IMR-90 (cell line): ENCODE measurements at regions not wholly inside any gene's neighbourhood (a gene's known extent, or its start where the extent isn't known, plus 50 kb on each side); places are given as distances from the start of the nearest gene placed in this dataset.

ENCODE experiments used
- ATAC-seq: fragments of 200-7000 bp; cut with Tn5 transposase; 2 replicates; pipeline ENCODE4 v1.9.1; 2020; ENCODE audit warnings: low read depth, mild to moderate bottlenecking, moderate library complexity
- BruUV-seq: library from RNA; stranded (reverse); fragments of 400-500 nt; replicated peaks from 2 replicates; lab custom pipeline; 2021; lab: Mats Ljungman, UMichigan
- CTCF ChIA-PET: fragments of 300-600 bp; formaldehyde crosslinking; extraction: SDS; loops from one replicate; lab custom pipeline; 2021; ENCODE audit warnings: antibody characterized with exemption; lab: Yijun Ruan, JAX
- POLR2A ChIA-PET: fragments of 300-600 bp; sonication (Branson Sonifier 250); formaldehyde crosslinking; loops from one replicate; lab custom pipeline; 2022; ENCODE audit warnings: antibody characterized with exemption; ENCODE audit not compliant: unreplicated experiment; lab: Charles Lee
- DNase-seq: peaks from one replicate; pipeline ENCODE4 v3.0.0; 2013
- H2AFZ ChIP-seq: replicated peaks from 2 replicates; pipeline ENCODE3; 2013; ENCODE audit warnings: low read length, mild to moderate bottlenecking; ENCODE audit not compliant: poor library complexity
- H2AK5ac ChIP-seq: 2 replicates; pipeline ENCODE4 v1.6.1; 2013; ENCODE audit warnings: low read depth, low read length, inconsistent platforms
- H2AK9ac ChIP-seq: replicated peaks from 2 replicates; pipeline ENCODE3; 2013; ENCODE audit warnings: mild to moderate bottlenecking, low read depth, low read length, moderate library complexity; ENCODE audit not compliant: poor library complexity
- H2BK120ac ChIP-seq: 2 replicates; pipeline ENCODE4 v1.6.1; 2013; ENCODE audit warnings: low read depth, low read length, inconsistent platforms
- H2BK15ac ChIP-seq: 3 replicates; pipeline ENCODE4 v1.6.1; 2013; ENCODE audit warnings: low read depth, low read length, inconsistent platforms
- H2BK20ac ChIP-seq: 2 replicates; pipeline ENCODE4 v1.6.1; 2013; ENCODE audit warnings: low read depth, mild to moderate bottlenecking, inconsistent platforms, low read length, moderate library complexity
- H2BK5ac ChIP-seq: 2 replicates; pipeline ENCODE4 v1.6.1; 2013; ENCODE audit warnings: mild to moderate bottlenecking, low read depth, low read length, inconsistent platforms; ENCODE audit not compliant: poor library complexity, severe bottlenecking
- H3K14ac ChIP-seq: replicated peaks from 2 replicates; pipeline ENCODE4 v1.6.1; 2013; ENCODE audit warnings: low read depth, low read length, inconsistent platforms
- H3K18ac ChIP-seq: 2 replicates; pipeline ENCODE4 v1.6.1; 2013; ENCODE audit warnings: low read depth, low read length, control low read depth
- H3K23ac ChIP-seq: 2 replicates; pipeline ENCODE4 v1.6.1; 2013; ENCODE audit warnings: low read depth, low read length, inconsistent platforms
- H3K27ac ChIP-seq: 2 replicates; pipeline ENCODE4 v1.5.1; 2013; ENCODE audit warnings: mild to moderate bottlenecking, control low read depth, low read length; ENCODE audit not compliant: insufficient read depth
- H3K27me3 ChIP-seq: 2 replicates; pipeline ENCODE4 v1.6.1; 2013; ENCODE audit warnings: low read length; ENCODE audit not compliant: control insufficient read depth, insufficient read depth
- H3K36me3 ChIP-seq: 2 replicates; pipeline ENCODE4 v1.6.1; 2013; ENCODE audit warnings: low read length, mixed read lengths; ENCODE audit not compliant: control insufficient read depth, insufficient read depth
- H3K4ac ChIP-seq: 2 replicates; pipeline ENCODE4 v1.6.1; 2013; ENCODE audit warnings: low read depth, low read length, inconsistent platforms
- H3K4me1 ChIP-seq: 2 replicates; pipeline ENCODE4 v1.6.1; 2013; ENCODE audit warnings: low read length, mixed read lengths; ENCODE audit not compliant: control insufficient read depth, insufficient read depth
- H3K4me2 ChIP-seq: 2 replicates; pipeline ENCODE4 v1.6.1; 2013; ENCODE audit warnings: low read depth, mild to moderate bottlenecking, control low read depth, low read length, moderate library complexity
- H3K4me3 ChIP-seq: 2 replicates; pipeline ENCODE4 v1.5.1; 2013; ENCODE audit warnings: low read depth, mild to moderate bottlenecking, control low read depth, low read length, moderate library complexity; ENCODE audit not compliant: insufficient read depth
- H3K56ac ChIP-seq: 2 replicates; pipeline ENCODE4 v1.6.1; 2013; ENCODE audit warnings: low read length, inconsistent platforms; ENCODE audit not compliant: insufficient read depth; ENCODE audit errors: extremely low read depth
- H3K79me1 ChIP-seq, 2 experiments: 2 replicates each; pipeline ENCODE4 v1.6.1; 2013; ENCODE audit warnings: low read length in 2 of 2, inconsistent platforms in 1 of 2, low read depth in 1 of 2
- H3K9ac ChIP-seq: 2 replicates; pipeline ENCODE4 v1.6.1; 2013; ENCODE audit warnings: low read depth, low read length, control low read depth
- H3K9me1 ChIP-seq: 2 replicates; pipeline ENCODE4 v1.6.1; 2013; ENCODE audit warnings: low read length, inconsistent platforms; ENCODE audit not compliant: insufficient read depth
- H3K9me3 ChIP-seq: 2 replicates; pipeline ENCODE4 v1.6.1; 2013; ENCODE audit warnings: low read length; ENCODE audit not compliant: control insufficient read depth, insufficient read depth
- H4K20me1 ChIP-seq: 2 replicates; pipeline ENCODE4 v1.6.1; 2013; ENCODE audit warnings: low read length, inconsistent platforms; ENCODE audit not compliant: insufficient read depth
- H4K5ac ChIP-seq: 2 replicates; pipeline ENCODE4 v1.6.1; 2013; ENCODE audit warnings: mild to moderate bottlenecking, low read depth, low read length, control low read depth
- H4K8ac ChIP-seq, 2 experiments: 2 replicates each; pipeline ENCODE4 v1.6.1; 2013; ENCODE audit warnings: low read depth in 2 of 2, low read length in 2 of 2, control low read depth in 1 of 2, inconsistent platforms in 1 of 2
- H4K91ac ChIP-seq: 2 replicates; pipeline ENCODE4 v1.6.1; 2013; ENCODE audit warnings: low read depth, low read length, inconsistent platforms; ENCODE audit not compliant: insufficient read depth
- CEBPB ChIP-seq: IDR thresholded peaks from 2 replicates; pipeline ENCODE4 v1.6.1; 2012; ENCODE audit warnings: low read depth, low read length, improper control_type of control experiment
- CHD1 ChIP-seq: IDR thresholded peaks from 2 replicates; pipeline ENCODE4 v1.6.1; 2012; ENCODE audit warnings: low read depth, low read length, improper control_type of control experiment
- MXI1 ChIP-seq: IDR thresholded peaks from 2 replicates; pipeline ENCODE4 v1.6.1; 2012; ENCODE audit warnings: low read depth, mild to moderate bottlenecking, low read length, moderate library complexity, borderline replicate concordance
- POLR2A ChIP-seq: IDR thresholded peaks from 2 replicates; pipeline ENCODE4 v1.6.1; 2012; ENCODE audit warnings: mild to moderate bottlenecking, low read depth, low read length
- SMC3 ChIP-seq: fragments of 150-350 bp; IDR thresholded peaks from 2 replicates; pipeline ENCODE4 v1.6.1; 2016; ENCODE audit warnings: low read depth, mild to moderate bottlenecking, antibody characterized with exemption, low read length, moderate library complexity
- WGBS, 2 experiments: methylation state at CpG; one replicate each; pipeline versions ENCODE4 v1.1.5 to v1.1.7; 2013; ENCODE audit warnings: missing lambda C conversion rate in 2 of 2; ENCODE audit not compliant: insufficient read length in 1 of 2; ENCODE audit errors: extremely low coverage in 2 of 2; 5-methylcytosine and 5-hydroxymethylcytosine counted together
- dilution Hi-C: fragments of 300-500 bp; cut with HindIII; formaldehyde crosslinking; loops from one replicate; pipeline ENCODE4 v1.14.3; 2018; ENCODE audit warnings: low sequenced_read_pairs; ENCODE audit not compliant: unreplicated experiment
- in situ Hi-C: fragments of 300-500 bp; cut with MboI; formaldehyde crosslinking; loops from 3 replicates; pipeline ENCODE4 v1.14.3; 2019; ENCODE audit warnings: low sequenced_read_pairs, inconsistent platforms, mixed read lengths
- intact Hi-C: fragments of 100-400 bp; cut with micrococcal nuclease; formaldehyde crosslinking; loops from 2 replicates; pipeline ENCODE4 v1.10.0; 2022
- TF ChIP-seq, protein P1 (sequence below): fragments of 150-350 bp; IDR thresholded peaks from 2 replicates; pipeline ENCODE4 v1.6.1; 2017; ENCODE audit warnings: mild to moderate bottlenecking, antibody characterized with exemption, low read length, low read depth
- TF ChIP-seq, protein P2 (sequence below): fragments of 150-350 bp; IDR thresholded peaks from 2 replicates; pipeline ENCODE4 v1.6.1; 2016; ENCODE audit warnings: low read depth, mild to moderate bottlenecking, low read length, moderate library complexity, borderline replicate concordance

DNA sequence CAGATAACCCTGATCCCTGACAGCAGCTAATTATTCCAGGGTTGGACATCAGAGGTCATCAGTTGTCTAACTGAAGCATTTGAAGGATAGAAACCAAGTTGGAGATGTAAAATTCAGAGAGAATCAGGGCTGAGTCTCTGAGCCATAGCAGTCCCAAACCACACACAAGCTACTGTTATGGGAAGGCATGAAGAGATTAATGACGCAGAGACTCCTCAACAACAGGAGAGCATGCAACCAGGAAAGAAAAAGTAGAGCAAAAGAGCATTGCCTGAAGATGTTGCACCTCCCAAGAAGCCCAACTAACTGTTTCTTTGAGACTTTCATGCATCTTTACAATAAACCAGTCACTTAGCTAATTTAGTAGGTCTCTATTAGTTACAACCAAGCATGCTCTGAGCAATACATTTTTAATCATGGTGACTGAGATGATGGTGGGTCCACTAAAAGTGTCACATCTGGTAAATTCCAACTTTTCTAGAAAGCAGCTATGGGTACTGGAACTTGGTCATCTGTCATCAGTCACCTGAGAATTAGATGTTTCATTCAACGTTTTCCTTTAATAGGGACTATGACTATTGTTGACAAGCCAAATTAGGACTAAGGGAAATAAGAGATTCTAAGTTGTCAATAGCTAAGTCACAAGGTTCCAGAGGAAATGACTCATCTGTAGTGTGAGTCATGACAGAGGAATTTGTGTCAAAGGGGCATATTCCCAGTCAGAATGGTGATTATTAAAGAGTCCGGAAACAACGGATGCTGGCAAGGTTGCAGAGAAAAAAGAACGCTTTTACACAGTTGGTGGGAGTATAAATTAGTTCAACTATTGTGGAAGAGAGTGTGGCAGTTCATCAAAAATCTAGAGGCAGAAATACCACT is 239.8 kb downstream of the CHD9NB start:
- intact Hi-C loops, result no loop called here
- CTCF ChIA-PET, result interaction anchor here (0.6 kb wide), 2 partner anchors 15 to 71 kb away, joined by 3 read pairs; no protein-coding TSS in a partner anchor
- ATAC-seq, result no peak

More for the DNA sequence above, 239.8 kb downstream of the CHD9NB start:
- Histone ChIP-seq H3K9me1 (no peaks in the 10 kb centered on the region), H3K9ac (no peak overlapping the region), H3K4me2 (no peak overlapping the region), H4K20me1 (no peaks in the 10 kb centered on the region), H2AK5ac (no peak overlapping the region), H3K4me3 (no peak overlapping the region), H2BK5ac (no peak overlapping the region), H2AFZ (no peak overlapping the region), H4K8ac (no peak overlapping the region), H3K23ac (no peak overlapping the region), H3K27ac (no peak overlapping the region), H2AK9ac (no peak overlapping the region), H2BK20ac (0 out of 2 replicates have a peak overlapping the region, but pooled peaks have one; percentile 22), H3K14ac (no peak overlapping the region), H3K36me3 (no peaks in the 10 kb centered on the region), H3K79me1 (no peaks in the 10 kb centered on the region), H3K4ac (no peak overlapping the region), H4K5ac (no peak overlapping the region), H3K18ac (no peak overlapping the region), H4K91ac (no peak overlapping the region), H3K56ac (no peak overlapping the region), H2BK15ac (no peak overlapping the region), H3K4me1 (no peaks in the 10 kb centered on the region), H3K9me3 (peaks cover 3% of the 10 kb centered on the region), H3K27me3 (no peaks in the 10 kb centered on the region), H2BK120ac (no peak overlapping the region)
- in situ Hi-C loops, result no loop called here
- no TSS peak for BruUV-seq
- POLR2A ChIA-PET, result no interaction called here
- WGBS, 2 experiments, result no CpG with 5 or more reads among the region's 5 CpGs
- dilution Hi-C loops, result no loop called here
- peak; percentile 28 for DNase-seq
- TF ChIP-seq, protein P1, sequence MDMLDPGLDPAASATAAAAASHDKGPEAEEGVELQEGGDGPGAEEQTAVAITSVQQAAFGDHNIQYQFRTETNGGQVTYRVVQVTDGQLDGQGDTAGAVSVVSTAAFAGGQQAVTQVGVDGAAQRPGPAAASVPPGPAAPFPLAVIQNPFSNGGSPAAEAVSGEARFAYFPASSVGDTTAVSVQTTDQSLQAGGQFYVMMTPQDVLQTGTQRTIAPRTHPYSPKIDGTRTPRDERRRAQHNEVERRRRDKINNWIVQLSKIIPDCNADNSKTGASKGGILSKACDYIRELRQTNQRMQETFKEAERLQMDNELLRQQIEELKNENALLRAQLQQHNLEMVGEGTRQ, result no peak
- TF ChIP-seq CEBPB, result no peak
- TF ChIP-seq MXI1, result no peak
- no peak for TF ChIP-seq SMC3
- TF ChIP-seq CHD1, result no peak
- TF ChIP-seq POLR2A, result no peak
- TF ChIP-seq, protein P2, sequence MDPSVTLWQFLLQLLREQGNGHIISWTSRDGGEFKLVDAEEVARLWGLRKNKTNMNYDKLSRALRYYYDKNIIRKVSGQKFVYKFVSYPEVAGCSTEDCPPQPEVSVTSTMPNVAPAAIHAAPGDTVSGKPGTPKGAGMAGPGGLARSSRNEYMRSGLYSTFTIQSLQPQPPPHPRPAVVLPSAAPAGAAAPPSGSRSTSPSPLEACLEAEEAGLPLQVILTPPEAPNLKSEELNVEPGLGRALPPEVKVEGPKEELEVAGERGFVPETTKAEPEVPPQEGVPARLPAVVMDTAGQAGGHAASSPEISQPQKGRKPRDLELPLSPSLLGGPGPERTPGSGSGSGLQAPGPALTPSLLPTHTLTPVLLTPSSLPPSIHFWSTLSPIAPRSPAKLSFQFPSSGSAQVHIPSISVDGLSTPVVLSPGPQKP, result no peak
